Fibroblast of peridontal ligament (primary cell): ENCODE measurements at regions not wholly inside any gene's neighbourhood (a gene's known extent, or its start where the extent isn't known, plus 50 kb on each side); places are given as distances from the start of the nearest gene placed in this dataset.

Experiments used
- DNase-seq: peaks from one replicate; pipeline ENCODE4 v3.0.0-alpha.2; 2010; ENCODE audit errors: extremely low read depth

DNA sequence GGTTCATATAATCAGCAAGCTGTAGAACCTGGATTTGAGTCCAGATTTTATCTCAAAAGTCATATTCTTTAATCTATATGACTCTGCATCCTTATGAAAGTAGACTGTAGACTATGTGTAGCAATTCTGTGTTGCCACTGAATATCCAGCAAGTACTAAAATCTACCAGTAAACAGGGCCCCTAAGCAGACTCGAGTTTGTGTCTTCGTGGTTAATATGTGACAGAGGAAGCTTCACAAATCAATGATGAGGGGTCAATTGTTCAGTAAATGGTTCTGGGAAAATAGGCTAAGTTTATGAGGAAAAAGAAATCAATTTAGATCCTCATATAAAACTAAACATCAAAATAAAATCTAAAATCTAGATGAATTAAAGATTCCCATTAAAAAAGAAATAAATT lies 648.5 kb upstream of the KIRREL3 start:
- no peak for DNase-seq

DNA sequence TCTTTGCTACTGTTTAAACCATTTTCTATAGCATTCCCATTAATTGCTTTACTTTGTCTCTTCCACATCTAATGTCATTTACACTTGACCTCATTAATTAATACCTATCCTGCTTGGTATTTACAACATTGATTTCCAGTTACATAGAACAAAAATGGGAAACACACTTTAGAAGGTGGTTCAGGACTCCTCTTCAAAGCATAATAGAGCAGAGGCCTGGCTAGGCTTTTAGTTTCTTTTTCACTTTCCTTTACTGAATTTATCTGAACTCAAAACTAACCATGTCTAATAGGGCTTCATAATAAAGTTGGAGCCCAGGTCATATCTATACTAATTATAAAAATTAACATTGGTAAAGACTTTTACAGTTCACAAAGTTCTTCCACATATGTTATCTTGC lies 648.0 kb upstream of the KIRREL3 start:
- no peak for DNase-seq

DNA sequence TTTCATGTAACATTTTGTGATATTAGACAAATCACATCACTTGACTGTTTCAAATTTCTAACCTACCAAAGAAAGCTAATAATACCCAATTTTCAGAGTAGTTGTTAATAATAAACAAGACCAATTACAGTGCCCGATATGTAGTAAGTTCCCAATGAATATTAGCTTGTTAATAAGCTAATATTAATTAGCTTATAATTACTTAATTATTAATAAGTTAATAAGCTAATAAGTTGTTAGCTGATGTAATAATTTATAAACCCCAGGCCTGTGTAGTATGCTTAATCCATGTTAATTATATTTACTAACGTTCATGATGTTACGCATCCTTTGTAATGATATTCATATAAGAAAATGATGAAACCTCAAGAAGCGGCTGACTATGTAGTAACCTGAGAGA lies 643.8 kb upstream of the KIRREL3 start:
- DNase-seq: no peak

DNA sequence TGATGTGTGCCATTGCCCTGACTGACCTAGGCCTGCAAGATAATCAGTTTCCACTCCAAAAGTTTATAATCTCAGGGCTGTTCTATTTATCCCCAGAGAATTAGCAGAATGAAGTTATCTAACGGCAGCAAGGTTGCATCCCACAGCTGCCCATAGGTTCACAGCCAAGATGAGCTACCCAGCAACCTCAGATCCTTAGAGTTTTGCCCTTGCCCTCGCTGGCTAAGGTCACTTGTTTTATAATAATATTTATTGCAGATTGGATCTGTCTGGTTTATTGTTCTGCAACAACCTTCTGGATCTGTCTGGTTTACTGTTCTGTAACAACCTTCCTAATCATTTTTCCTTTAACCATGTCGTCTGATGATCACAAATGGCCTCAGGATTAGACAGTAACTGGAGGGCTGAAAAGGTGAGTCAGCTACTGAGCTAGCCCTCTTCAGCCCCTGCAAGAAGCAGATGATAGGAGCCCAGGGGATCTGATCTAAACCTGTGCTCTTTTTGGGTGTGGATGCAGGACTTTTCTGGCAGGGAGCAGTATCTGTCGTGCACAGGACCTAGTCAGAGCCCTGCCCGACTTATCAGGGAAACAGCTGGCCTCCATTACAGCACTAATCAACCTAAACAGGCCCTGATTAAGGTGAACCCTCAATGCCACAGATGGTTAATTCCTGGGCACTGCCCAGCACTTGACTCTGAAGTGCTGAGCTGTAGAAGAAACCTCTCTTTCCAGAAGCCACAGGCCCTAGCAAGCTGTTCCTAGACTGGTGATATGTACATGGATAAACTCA lies 642.9 kb upstream of the KIRREL3 start:
- DNase-seq: no peak

DNA sequence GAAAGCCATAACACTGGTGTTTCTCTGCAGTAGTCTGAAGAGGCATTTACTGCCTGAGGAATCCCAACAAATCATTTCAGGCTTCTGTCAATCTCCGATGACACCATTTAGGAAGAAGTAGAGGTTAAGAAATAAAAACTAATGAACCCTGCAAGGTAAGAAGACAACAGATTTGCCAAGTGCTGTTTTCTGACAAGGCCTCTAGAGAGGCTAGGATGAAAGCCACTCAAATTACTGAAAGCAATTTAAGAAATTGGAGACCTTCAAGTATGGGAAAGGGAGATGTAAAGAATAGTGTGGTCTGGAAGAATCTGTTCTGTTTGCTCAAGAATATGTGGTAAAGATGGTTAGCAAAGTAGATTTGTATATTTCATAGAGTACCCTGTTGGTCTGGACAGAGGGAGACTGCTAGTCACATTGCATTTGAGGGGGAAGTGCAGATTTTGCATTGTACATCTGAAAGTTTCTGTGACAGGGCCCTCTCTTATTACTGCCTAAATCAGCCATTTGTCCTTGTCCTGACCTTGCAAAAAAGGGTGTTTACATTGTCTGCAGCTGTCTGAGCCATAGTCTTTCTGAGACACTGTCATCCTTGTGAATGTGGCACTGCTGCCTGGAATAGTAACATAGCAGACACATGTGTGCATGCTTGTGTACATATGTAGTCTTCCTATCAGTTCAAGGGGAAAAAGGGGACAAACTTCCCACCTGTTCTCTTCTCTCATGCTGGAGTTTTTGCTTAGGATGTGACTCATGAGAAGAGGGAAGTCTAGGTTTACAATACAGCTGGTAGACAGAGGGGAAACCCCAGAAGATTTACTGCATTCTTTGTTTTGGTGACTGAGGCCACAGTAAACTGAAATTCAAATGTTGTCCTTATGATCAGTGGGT lies 640.2 kb upstream of the KIRREL3 start:
- DNase-seq: no peak

DNA sequence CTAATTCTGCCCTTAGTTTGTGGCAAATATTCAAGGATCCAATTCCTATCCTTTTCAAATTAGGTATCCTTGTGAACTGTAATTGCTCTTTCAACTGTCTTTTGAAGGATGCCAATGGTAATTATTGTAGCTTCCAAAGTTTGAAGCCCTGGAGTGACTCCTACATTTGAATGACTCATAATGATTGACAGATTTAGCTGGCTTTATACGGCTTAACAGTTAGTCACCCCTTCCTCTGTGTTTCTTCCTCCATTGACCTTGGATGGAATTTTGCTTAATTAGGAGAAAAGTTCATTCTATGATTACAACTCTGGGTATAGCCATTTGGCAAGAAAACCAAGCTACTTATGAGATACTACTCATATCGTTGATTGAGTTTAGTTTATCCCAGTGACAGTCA lies 639.3 kb upstream of the KIRREL3 start:
- DNase-seq: no peak

DNA sequence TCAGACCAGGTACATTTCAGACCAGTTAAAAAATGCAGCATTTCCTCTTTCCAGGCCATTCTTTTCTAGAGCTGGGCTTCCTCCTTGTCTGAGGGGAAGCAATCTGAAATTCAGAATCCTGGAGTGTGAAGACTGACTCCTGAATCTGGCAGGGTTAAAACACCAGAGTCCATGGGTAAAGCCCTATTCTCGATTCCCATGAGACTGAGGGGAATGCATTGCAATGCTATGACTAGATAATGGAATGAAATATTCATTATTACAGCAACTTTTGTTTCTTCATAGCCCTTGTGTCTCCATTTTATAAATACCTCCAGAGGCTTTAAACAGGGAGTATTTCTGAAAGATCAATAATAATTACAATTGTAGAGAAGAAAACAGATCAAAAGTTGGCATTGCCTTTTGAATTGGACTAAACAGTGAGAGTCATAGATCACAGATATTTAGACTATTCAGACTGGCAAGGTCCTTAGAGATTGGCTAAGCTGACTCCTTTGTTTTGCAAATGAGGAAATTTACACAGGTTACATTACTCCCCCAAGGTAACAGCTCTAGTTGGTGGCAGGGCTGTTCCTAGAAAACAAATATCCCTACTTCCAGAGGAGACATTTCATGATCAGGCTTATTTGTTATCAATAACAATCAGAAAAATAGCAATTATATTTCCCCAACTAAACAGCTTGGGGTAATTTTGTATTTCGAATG lies 632.6 kb upstream of the KIRREL3 start:
- peak; percentile 46 for DNase-seq

DNA sequence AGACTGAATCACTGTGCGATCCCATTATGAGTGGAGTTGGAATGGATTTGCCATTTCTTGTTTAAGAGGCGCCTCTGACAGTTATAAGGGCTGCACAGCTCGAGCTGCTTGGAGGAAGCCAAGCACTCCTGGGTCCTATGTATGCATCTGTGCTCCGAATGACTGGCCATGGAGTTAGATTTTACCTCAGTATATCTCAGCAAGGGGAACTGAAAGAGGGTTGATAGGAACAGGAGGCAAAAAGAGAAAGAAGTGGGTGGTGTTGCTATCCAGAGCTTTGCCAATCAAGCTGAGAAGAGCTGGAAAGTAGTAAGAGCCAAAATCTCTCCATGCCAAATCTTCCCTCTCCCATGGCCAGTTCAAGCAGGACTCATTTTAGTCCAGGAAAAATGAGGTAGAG lies 632.0 kb upstream of the KIRREL3 start:
- no peak for DNase-seq

DNA sequence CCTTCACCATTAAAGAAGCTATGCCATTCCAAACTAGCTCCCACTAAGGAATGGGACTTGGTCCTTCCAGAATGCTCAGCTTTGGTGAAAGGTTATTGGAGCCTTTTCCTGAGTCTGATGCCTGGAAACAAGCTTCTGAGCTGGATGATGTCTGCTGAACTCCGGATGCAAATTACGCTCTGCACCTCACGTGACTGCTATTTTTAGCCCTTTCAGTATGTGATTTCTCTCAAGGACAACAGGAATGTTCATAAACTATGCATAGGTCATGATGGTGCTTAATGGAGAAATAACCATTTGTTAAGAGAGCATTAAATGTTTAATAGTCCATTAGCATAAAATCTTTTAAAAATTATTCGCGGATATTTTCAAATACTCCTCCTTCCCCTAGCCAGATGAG lies 631.4 kb upstream of the KIRREL3 start:
- no peak for DNase-seq

DNA sequence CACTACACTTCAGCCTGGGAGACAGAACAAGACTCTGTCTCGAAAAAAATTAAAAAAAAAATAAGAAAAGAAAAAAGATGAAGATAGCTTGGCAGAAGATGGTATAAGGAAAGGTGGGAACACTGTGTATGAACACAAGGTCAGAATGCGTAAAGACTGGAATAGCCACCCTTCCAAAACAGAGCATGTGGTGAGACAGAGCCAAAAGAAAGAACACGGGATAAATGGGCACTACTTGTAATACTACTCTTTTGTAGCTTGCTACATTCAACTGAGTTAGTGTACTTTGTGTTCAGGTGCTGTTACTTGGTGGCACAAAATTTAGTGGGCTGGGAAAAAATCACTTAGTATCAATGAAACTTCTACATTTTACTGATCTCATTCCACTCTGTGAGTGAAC lies 628.6 kb upstream of the KIRREL3 start:
- no peak for DNase-seq

DNA sequence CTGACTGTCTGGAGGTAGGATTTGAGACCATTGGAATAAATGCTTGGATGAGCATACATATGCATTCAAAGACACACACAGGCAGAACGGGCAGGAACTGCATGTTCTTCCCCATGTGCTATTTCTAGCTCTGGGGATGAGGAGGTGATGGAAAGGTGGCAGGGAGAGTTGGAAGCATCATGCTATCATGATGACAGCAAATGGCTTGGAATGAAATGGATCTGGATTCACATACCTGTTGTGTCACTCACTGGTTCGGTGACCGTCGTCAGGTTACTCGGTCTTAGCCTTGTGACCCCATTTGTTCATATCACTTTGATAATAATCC lies 627.9 kb upstream of the KIRREL3 start:
- no peak for DNase-seq

DNA sequence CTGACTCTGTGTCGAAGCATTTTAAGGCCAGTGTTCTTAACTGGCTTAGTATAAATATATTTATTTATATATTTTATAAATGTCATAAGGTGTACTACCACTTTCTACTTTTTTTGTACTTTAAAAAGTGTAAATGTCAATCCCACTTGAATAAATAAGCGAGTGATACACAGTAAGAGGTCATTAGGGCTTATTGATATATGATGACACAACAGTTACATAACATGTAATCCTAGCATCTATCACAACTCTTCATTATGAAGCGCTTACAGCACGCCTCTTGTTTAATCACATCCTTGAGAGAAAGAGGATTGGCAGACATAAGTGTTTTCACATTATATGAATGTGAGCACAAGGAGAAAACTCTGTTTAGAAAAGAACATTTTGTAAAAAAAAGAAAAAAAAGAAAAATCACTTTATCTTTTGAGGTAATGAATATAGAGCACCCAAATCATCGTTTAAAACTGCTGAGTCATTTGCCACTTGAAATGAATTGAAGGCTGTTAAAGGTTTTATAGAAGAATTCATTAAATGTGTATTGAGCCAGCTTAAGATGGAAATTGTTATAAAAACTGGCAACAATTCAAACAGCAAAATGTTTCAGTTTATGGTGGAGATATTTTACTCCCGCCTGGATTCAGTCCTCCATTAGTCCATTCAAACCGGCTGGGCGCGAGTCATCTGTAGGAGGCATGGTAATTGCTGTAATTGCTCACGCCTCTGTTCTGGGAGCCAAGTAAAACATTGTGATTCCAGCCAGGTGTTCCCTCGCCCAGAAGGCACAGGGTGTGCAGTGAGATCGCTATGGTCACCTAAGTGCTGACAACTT lies 627.3 kb upstream of the KIRREL3 start:
- DNase-seq: peak; percentile 6

DNA sequence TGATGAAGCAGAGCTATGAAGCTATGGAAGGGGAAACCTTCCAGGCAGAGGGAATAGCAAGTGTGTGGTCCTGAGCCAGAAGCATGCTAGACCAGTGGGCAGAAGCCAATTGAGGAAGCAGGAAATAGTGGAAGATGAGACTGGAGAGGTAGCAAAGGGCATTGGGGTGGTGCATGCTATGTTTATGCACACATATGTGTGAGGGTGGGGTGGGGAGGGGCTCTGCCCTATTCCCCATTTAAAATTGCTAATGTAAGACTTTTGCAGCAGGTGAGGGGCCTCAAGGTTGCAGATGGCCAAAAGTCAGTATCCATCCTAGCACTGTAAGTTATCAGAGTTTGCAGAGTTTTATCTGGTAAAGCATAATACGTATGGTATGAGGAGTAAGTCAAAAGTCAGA lies 626.6 kb upstream of the KIRREL3 start:
- no peak for DNase-seq

DNA sequence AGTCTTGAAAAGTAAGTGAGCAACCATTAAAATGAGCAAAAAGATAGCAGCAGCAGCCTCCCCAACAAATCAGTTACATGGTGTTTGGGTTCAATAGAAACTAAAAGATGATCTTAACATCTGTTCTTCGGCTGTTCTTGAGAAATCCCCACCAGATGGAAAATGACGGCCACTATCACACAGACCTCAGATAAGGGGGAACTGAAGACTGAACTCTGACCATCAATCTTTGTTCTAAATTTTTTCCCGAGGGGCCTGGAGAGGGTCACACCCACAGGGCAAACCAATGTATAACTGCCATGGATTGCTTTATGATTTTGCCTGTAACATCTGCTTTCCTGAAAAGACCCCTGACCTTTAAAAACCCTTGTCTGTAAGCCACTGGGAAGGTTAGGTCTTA lies 624.8 kb upstream of the KIRREL3 start:
- DNase-seq: no peak

DNA sequence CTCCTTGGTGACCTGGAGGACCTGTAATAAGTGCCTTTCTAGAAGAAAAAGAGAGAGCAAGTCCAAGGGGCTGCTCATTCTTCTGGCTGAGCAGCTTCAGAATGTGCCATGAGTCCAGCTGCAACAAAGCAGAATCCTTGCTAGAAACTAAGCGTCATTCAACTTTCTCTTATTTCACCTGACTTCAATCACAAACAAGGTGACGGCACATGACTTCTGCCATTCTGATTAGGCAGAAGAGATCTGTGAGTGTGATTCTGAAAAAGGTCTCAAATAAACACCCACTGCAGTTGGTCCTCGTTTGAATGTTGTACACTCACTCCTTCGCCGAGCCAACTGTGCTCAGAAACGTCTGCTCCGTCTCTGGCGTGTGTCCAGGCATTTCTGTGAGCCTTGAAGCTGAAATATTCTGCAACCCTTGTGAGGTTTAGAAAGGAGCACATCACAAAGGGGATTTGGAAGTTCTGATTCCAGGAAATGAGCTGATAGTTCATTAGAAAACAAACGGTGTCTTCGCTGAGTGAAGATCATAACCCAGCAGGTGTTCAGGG lies 623.8 kb upstream of the KIRREL3 start:
- peak; percentile 12 for DNase-seq

DNA sequence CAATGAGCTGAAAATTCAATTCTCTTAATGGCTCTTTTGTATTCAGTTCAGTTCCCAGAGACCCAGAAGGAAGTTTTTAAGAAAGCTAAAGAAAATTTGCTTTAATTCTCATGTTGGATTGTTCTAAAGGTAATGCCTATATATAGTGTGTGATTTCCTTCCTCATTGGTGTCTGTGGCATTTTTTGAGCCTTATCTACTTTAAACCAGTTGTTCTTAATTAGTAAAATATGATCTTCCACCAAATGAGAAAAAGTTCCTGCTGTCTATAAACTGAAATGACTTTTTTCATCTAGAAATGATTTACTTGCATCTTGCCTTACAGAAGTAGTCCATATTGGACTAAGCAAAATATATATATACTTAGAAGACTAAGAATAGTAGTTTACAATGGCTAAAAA lies 622.1 kb upstream of the KIRREL3 start:
- DNase-seq: no peak

DNA sequence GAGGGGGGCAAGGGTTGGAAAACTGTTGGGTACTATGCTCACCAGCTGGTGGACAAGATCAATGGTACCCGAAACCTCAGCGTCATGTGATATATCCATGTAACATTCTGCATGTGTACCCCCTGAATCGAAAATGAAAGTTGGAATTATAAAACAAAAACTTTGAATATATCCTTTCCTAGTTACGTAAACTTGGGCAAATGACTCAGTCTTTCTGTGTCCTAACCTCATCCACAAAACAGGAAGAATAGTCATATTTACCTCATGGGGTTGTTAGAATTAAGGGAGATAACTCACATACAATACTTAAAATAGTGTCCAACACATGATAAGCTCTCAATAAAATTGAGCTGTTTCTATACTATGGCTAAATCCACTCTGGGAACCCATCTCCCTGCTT lies 620.1 kb upstream of the KIRREL3 start:
- peak; percentile 27 for DNase-seq

DNA sequence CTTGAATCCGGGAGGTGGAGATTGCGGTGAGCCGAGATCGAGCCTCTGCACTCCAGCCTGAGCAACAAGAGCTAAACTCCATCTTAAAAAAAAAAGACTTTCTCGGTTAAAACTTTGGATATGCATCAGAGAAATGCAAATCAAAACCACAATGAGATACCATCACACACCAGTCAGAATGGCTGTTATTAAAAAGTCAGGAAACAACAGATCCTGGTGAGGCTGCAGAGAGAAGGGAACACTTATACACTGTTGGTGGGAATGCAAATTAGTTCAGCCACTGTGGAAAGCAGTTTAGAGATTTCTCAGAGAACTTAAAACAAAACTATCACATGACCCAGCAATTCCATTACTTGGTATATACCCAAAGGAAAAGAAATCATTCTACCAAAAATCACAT lies 619.4 kb upstream of the KIRREL3 start:
- no peak for DNase-seq

DNA sequence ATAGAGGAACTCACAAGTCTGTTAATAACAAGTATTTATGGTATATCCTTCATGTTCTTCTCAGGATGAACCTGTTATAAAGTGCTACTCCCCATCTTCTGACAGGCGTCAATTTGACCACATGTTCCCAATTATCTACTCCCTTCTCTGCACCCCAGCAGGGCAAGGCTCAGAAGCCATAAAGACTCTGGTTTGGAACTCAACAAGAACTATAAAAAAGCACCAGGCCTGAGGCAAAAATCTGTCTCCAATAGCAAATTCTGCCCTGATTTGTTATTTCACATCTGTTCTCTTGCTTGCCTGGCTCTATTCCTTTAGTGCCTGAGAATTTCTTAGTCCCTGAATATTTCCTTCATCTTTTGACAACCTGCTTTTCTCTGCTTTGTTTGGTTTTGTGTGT lies 618.2 kb upstream of the KIRREL3 start:
- no peak for DNase-seq

DNA sequence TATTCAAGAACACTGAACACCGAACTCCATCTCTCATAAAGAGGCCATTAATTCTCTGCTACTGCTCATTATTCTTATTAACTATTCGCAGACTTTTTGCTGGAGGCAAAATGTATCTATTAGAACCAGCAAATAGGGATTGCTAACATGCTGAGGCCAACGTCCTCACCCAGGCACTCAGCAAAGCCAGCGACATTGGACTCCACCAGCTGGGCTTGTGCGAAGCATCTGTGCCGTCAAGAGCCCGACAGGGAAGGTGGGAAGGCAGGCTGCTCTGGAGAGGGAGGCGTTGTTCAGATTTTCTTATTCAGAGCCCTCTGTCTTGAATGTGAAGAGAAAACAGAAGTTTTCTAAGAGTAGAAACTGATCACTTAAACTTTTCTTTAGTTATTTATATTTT lies 615.6 kb upstream of the KIRREL3 start:
- DNase-seq: no peak

DNA sequence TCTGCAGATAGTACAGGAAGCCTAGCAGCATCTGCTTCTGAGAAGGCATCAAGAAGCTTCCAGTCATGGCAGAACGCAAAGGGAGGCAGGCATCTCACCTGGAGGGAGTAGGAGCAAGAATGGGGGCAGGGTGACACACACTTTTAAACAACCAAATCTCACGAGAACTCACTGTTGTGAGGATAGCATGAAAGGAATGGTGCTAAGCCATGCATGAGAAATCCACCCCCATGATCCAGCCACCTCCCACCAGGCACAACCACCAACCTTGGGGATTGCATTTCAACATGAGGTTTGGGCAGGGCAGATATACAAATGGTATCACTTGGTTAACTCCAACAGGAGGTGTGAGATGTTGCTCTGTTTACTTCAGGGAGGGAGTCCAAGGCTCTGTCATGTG lies 612.0 kb upstream of the KIRREL3 start:
- no peak for DNase-seq
